GM12891 (cell line): ENCODE measurements at regions not wholly inside any gene's neighbourhood (a gene's known extent, or its start where the extent isn't known, plus 50 kb on each side); places are given as distances from the start of the nearest gene placed in this dataset.

Experiments used
- POLR2A ChIP-seq: IDR thresholded peaks from 2 replicates; pipeline ENCODE4 v1.6.1; 2011; ENCODE audit warnings: low read depth, low read length, control low read depth
- POLR2AphosphoS5 ChIP-seq: IDR thresholded peaks from 2 replicates; pipeline ENCODE4 v1.6.1; 2011; ENCODE audit warnings: low read depth, low read length, control low read depth
- SPI1 ChIP-seq: IDR thresholded peaks from 2 replicates; pipeline ENCODE4 v1.6.1; 2011; ENCODE audit warnings: low read depth, low read length, control low read depth
- TAF1 ChIP-seq: IDR thresholded peaks from 2 replicates; pipeline ENCODE4 v1.6.1; 2011; ENCODE audit warnings: low read depth, low read length, control low read depth

GRCh38 chr2:19104503-19104902 is 253.9 kb downstream of the OSR1 start:
- TF ChIP-seq POLR2A (no peak), TAF1 (no peak), POLR2AphosphoS5 (no peak), SPI1 (no peak)
